ENCODE measurements at regions not wholly inside any gene's neighbourhood (a gene's known extent, or its start where the extent isn't known, plus 50 kb on each side); places are given as distances from the start of the nearest gene placed in this dataset.
A peak's percentile ranks its signal among the peaks of the same experiment; 100 is the strongest.

GRCh38 chr1:31509124-31510072 lies 66.9 kb upstream of the TINAGL1 start (continued):
- peak; percentile 74 for TF ChIP-seq MAX (IDR thresholded peaks at IDR 0.05)
- TF ChIP-seq HOXA9 (CRISPR knock-in tag; IDR thresholded peaks at IDR 0.05; ENCODE audit: borderline replicate concordance), result no peak
- TF ChIP-seq CHD4 (IDR thresholded peaks at IDR 0.05; ENCODE audit: borderline replicate concordance, low read length), result no peak
- no peak for TF ChIP-seq NONO (IDR thresholded peaks at IDR 0.05)
- peak; percentile 45 for TF ChIP-seq NONO (CRISPR knock-in tag; conservative IDR thresholded peaks at IDR 0.05)
- no peak for TF ChIP-seq NFATC3 (CRISPR knock-in tag; IDR thresholded peaks at IDR 0.05)
- no peak for TF ChIP-seq NFAT5 (CRISPR knock-in tag; IDR thresholded peaks at IDR 0.05)
- 0 out of 2 replicates have a peak, but pooled peaks have one; percentile 68 for TF ChIP-seq ZFP1 (CRISPR knock-in tag; IDR thresholded peaks at IDR 0.05)
- TF ChIP-seq ZNF776 (CRISPR knock-in tag; IDR thresholded peaks at IDR 0.05), result no peak
- peak; percentile 78; the same call in 1 of the 2 replicates for TF ChIP-seq ZNF709 (CRISPR knock-in tag; IDR thresholded peaks at IDR 0.05)
- no peak for TF ChIP-seq SRF (IDR thresholded peaks at IDR 0.05; ENCODE audit: low read depth, low read length)
- TF ChIP-seq BHLHE40 (IDR thresholded peaks at IDR 0.05; ENCODE audit: low read length), result peak; percentile 6; the same call in 1 of the 2 replicates
- no peak; the same call in 1 of the 2 replicates for TF ChIP-seq TFDP1 (CRISPR knock-in tag; IDR thresholded peaks at IDR 0.05; ENCODE audit: borderline replicate concordance)
- TF ChIP-seq HNRNPH1 (optimal IDR thresholded peaks at IDR 0.05; ENCODE audit: low read depth, low read length), result no peak
- TF ChIP-seq ZBTB44 (CRISPR knock-in tag; IDR thresholded peaks at IDR 0.05), result no peak
- peak; percentile 99 for TF ChIP-seq ZNF687 (CRISPR knock-in tag; IDR thresholded peaks at IDR 0.05)
- TF ChIP-seq SRY (CRISPR knock-in tag; IDR thresholded peaks at IDR 0.05), result 0 out of 2 replicates have a peak, but pooled peaks have one; percentile 58

All from HepG2 (cell line).